GM12878 (cell line): ENCODE measurements at regions not wholly inside any gene's neighbourhood (a gene's known extent, or its start where the extent isn't known, plus 50 kb on each side); places are given as distances from the start of the nearest gene placed in this dataset.

Source experiments
- ATAC-seq: fragments of 200-7000 bp; cut with Tn5 transposase; 3 replicates; pipeline ENCODE4 v1.9.1; 2020; ENCODE audit warnings: mild to moderate bottlenecking, moderate library complexity
- BruUV-seq: library from RNA; stranded (reverse); fragments of 400-500 nt; replicated peaks from 2 replicates; lab custom pipeline; 2021; lab: Mats Ljungman, UMichigan
- CTCF ChIA-PET: fragments of 300-600 bp; sonication (Branson Sonifier 250); formaldehyde crosslinking; extraction: SDS; loops from one replicate; lab custom pipeline; 2021; ENCODE audit warnings: inconsistent platforms; lab: Yijun Ruan, JAX
- POLR2A ChIA-PET: fragments of 350-600 bp; formaldehyde crosslinking; extraction: SDS; loops from one replicate; lab custom pipeline; 2021; ENCODE audit warnings: inconsistent platforms; lab: Charles Lee
- RAD21 ChIA-PET: fragments of 300-600 bp; sonication (Branson Sonifier 250); formaldehyde crosslinking; loops from one replicate; lab custom pipeline; 2023; ENCODE audit warnings: antibody characterized with exemption; ENCODE audit not compliant: unreplicated experiment; lab: Charles Lee
- SMC1A ChIA-PET: fragments of 300-600 bp; sonication (Branson Sonifier 250); formaldehyde crosslinking; loops from one replicate; lab custom pipeline; 2023; ENCODE audit not compliant: unreplicated experiment, uncharacterized antibody; lab: Charles Lee
- DNase-seq: peaks from one replicate; pipeline ENCODE4 v3.0.0-alpha.2; 2011; ENCODE audit warnings: low read depth, low spot score
- FAIRE-seq: peaks from 3 replicates; lab custom pipeline; 2011; peaks lifted over from hg19 to GRCh38; lab: Jason Lieb, UNC
- H2AFZ ChIP-seq: 2 replicates; pipeline ENCODE4 v1.6.0; 2011; ENCODE audit warnings: low read depth, low read length, control low read depth; ENCODE audit not compliant: control insufficient read depth
- H3K27ac ChIP-seq: 2 replicates; pipeline ENCODE4 v1.5.1; 2011; ENCODE audit warnings: control low read depth; ENCODE audit not compliant: control insufficient read depth, insufficient read depth
- H3K27me3 ChIP-seq, 2 experiments: replicated peaks in 1 of 2; 2 replicates each; pipeline versions ENCODE4 v1.6.0 to v1.6.1; 2011; ENCODE audit warnings: low read length in 1 of 2; ENCODE audit not compliant: control insufficient read depth in 2 of 2, insufficient read depth in 2 of 2
- H3K36me3 ChIP-seq, 2 experiments: 2 replicates each; pipeline ENCODE4 v1.5.1; 2011; ENCODE audit warnings: low read length in 1 of 2; ENCODE audit not compliant: control insufficient read depth in 2 of 2, insufficient read depth in 2 of 2
- H3K4me1 ChIP-seq: 2 replicates; pipeline ENCODE4 v1.6.1; 2011; ENCODE audit warnings: mild to moderate bottlenecking, low read length, moderate library complexity, mixed read lengths; ENCODE audit not compliant: control insufficient read depth, insufficient read depth
- H3K4me2 ChIP-seq: 2 replicates; pipeline ENCODE4 v1.6.0; 2011; ENCODE audit warnings: control low read depth; ENCODE audit not compliant: control insufficient read depth, insufficient read depth
- H3K4me3 ChIP-seq: fragments of 200-600 bp; sonication (generic); 2 replicates; pipeline ENCODE4 v1.5.1; 2016
- H3K79me2 ChIP-seq: 2 replicates; pipeline ENCODE4 v1.6.0; 2011; ENCODE audit warnings: low read length; ENCODE audit not compliant: control insufficient read depth, insufficient read depth
- H3K9ac ChIP-seq: 2 replicates; pipeline ENCODE4 v1.8.0; 2011; ENCODE audit warnings: low read length, control low read depth, mixed read lengths; ENCODE audit not compliant: control insufficient read depth, insufficient read depth
- H3K9me3 ChIP-seq: replicated peaks from 3 replicates; pipeline ENCODE4 v1.5.1; 2011; ENCODE audit warnings: mild to moderate bottlenecking, low read length; ENCODE audit not compliant: control insufficient read depth, insufficient read depth
- H4K20me1 ChIP-seq: 2 replicates; pipeline ENCODE4 v1.6.0; 2011; ENCODE audit not compliant: control insufficient read depth, insufficient read depth
- HDGF ChIP-seq: fragments of 450-650 bp; IDR thresholded peaks from 2 replicates; pipeline ENCODE4 v1.6.1; 2016; ENCODE audit warnings: antibody characterized with exemption
- WGBS: methylation state at CpG from one replicate; pipeline ENCODE4 v1.1.6; 2016; ENCODE audit warnings: low lambda C conversion rate; ENCODE audit not compliant: insufficient replicate concordance, insufficient coverage; ENCODE audit errors: missing lambda C conversion rate; 5-methylcytosine and 5-hydroxymethylcytosine counted together
- in situ Hi-C: fragments of 300-500 bp; cut with MboI; formaldehyde crosslinking; loops from 9 replicates; pipeline ENCODE4 v1.14.3; 2018; ENCODE audit warnings: mixed read lengths
- intact Hi-C: fragments of 100-400 bp; cut with micrococcal nuclease; formaldehyde crosslinking; loops from one replicate; pipeline ENCODE4 v1.14.2; 2022; ENCODE audit not compliant: unreplicated experiment
- TF ChIP-seq, protein P1 (sequence below): fragments of 450-650 bp; IDR thresholded peaks from 2 replicates; pipeline ENCODE4 v1.6.1; 2017; ENCODE audit warnings: mild to moderate bottlenecking, moderate library complexity

DNA sequence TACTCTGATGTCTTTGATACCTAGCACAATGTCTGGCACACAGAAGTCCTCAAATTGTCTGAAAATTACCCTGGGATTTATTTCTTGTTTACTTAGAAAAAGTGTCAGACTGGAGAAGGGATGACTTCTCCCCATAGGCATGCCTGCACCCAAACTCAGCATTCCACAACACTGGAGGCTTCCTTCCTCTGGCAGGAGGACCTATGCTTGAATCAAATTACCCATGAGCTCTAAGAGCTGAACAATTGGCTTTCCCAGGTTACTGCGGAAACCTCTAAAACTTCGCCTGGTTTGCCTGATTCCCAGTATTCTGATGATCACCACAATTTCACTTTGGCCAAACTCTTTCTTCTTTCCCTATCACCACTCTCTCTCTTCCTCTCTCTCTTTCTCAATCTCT, 217.4 kb downstream of the DIPK2A start (continued):
- TF ChIP-seq, protein P1, sequence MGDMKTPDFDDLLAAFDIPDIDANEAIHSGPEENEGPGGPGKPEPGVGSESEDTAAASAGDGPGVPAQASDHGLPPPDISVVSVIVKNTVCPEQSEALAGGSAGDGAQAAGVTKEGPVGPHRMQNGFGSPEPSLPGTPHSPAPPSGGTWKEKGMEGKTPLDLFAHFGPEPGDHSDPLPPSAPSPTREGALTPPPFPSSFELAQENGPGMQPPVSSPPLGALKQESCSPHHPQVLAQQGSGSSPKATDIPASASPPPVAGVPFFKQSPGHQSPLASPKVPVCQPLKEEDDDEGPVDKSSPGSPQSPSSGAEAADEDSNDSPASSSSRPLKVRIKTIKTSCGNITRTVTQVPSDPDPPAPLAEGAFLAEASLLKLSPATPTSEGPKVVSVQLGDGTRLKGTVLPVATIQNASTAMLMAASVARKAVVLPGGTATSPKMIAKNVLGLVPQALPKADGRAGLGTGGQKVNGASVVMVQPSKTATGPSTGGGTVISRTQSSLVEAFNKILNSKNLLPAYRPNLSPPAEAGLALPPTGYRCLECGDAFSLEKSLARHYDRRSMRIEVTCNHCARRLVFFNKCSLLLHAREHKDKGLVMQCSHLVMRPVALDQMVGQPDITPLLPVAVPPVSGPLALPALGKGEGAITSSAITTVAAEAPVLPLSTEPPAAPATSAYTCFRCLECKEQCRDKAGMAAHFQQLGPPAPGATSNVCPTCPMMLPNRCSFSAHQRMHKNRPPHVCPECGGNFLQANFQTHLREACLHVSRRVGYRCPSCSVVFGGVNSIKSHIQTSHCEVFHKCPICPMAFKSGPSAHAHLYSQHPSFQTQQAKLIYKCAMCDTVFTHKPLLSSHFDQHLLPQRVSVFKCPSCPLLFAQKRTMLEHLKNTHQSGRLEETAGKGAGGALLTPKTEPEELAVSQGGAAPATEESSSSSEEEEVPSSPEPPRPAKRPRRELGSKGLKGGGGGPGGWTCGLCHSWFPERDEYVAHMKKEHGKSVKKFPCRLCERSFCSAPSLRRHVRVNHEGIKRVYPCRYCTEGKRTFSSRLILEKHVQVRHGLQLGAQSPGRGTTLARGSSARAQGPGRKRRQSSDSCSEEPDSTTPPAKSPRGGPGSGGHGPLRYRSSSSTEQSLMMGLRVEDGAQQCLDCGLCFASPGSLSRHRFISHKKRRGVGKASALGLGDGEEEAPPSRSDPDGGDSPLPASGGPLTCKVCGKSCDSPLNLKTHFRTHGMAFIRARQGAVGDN: no peak

DNA sequence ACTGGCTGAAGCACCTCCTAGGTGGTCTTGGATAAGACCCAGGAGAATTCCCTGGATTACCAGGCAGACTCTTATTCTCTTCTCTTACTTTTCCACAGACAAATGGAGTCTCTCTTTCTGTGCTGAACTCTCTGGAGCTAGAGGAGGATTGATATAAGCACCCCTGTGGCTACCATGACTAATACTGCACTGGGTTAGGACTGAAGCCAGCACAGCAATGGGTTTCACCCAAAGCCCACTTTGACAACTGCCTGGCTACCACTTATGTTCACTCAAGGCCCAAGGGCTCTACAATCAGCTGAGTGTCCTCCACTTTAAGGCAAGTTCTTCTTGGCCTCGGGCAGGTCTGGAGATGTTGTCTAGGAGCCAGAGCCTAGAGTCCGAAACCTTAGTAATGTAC, 225.5 kb downstream of the DIPK2A start:
- RAD21 ChIA-PET: no interaction called here
- FAIRE-seq: no peak
- intact Hi-C loops: no loop called here

More for the DNA sequence above, 225.5 kb downstream of the DIPK2A start:
- WGBS: 75% methylated on average over 2 of the region's 2 CpGs
- in situ Hi-C loops: no loop called here
- POLR2A ChIA-PET: no interaction called here
- Histone ChIP-seq H3K27me3 (no peaks in the 10 kb centered on the region), H3K36me3 (no peaks in the 10 kb centered on the region), H3K4me1 (no peaks in the 10 kb centered on the region), H3K9me3 (peaks cover 3% of the 10 kb centered on the region; the same call in 2 of the 3 replicates), H2AFZ (no peak overlapping the region), H4K20me1 (no peaks in the 10 kb centered on the region), H3K4me3 (no peak overlapping the region), H3K4me2 (no peak overlapping the region), H3K79me2 (no peaks in the 10 kb centered on the region), H3K27ac (no peak overlapping the region), H3K9ac (no peak overlapping the region)
- no TSS peak for BruUV-seq
- TF ChIP-seq HDGF: no peak
- DNase-seq (no peak), ATAC-seq (no peak)
- SMC1A ChIA-PET: interaction anchor here (0.6 kb wide), 1 partner anchor 221 kb away, joined by 3 read pairs; no protein-coding TSS in a partner anchor
- CTCF ChIA-PET: no interaction called here
